ENCODE measurements at regions not wholly inside any gene's neighbourhood (a gene's known extent, or its start where the extent isn't known, plus 50 kb on each side); places are given as distances from the start of the nearest gene placed in this dataset.

GRCh38 chr13:21757763-21758162 lies 86.9 kb downstream of the FGF9 start:
- POLR2A ChIA-PET: no interaction called here
- Histone ChIP-seq H3K27me3 (ENCODE audit: control insufficient read depth, insufficient read depth, low read length) (no peaks in the 10 kb centered on the region), H3K4me3 (ENCODE audit: low read depth, low read length) (no peak overlapping the region), H3K27ac (ENCODE audit: low read depth, low read length) (no peak overlapping the region), H3K9me3 (ENCODE audit: control insufficient read depth, insufficient read depth, low read length) (no peaks in the 10 kb centered on the region)
- DNase-seq (ENCODE audit: low read depth, low spot score): no peak
- TF ChIP-seq CTCF (IDR thresholded peaks at IDR 0.05; ENCODE audit: low read depth, low read length): no peak
- CTCF ChIA-PET: no interaction called here

GRCh38 chr13:21758441-21758840 lies 87.6 kb downstream of the FGF9 start:
- DNase-seq (ENCODE audit: low read depth, low spot score): no peak
- H3K4me3 ChIP-seq (ENCODE audit: low read depth, low read length): no peak overlapping the region
- POLR2A ChIA-PET: no interaction called here
- no peaks in the 10 kb centered on the region for H3K9me3 ChIP-seq (ENCODE audit: control insufficient read depth, insufficient read depth, low read length)
- no peak overlapping the region for H3K27ac ChIP-seq (ENCODE audit: low read depth, low read length)
- CTCF ChIA-PET: no interaction called here
- no peak for TF ChIP-seq CTCF (IDR thresholded peaks at IDR 0.05; ENCODE audit: low read depth, low read length)
- H3K27me3 ChIP-seq (ENCODE audit: control insufficient read depth, insufficient read depth, low read length): no peaks in the 10 kb centered on the region

GRCh38 chr13:21759463-21759862 lies 88.6 kb downstream of the FGF9 start:
- H3K27ac ChIP-seq (ENCODE audit: low read depth, low read length): no peak overlapping the region
- no peak for TF ChIP-seq CTCF (IDR thresholded peaks at IDR 0.05; ENCODE audit: low read depth, low read length)
- no peaks in the 10 kb centered on the region for H3K27me3 ChIP-seq (ENCODE audit: control insufficient read depth, insufficient read depth, low read length)
- ChIA-PET CTCF (no interaction called here), POLR2A (no interaction called here)
- no peak overlapping the region for H3K4me3 ChIP-seq (ENCODE audit: low read depth, low read length)
- no peak for DNase-seq (ENCODE audit: low read depth, low spot score)
- H3K9me3 ChIP-seq (ENCODE audit: control insufficient read depth, insufficient read depth, low read length): no peaks in the 10 kb centered on the region

GRCh38 chr13:21759911-21760310 lies 89.0 kb downstream of the FGF9 start:
- DNase-seq (ENCODE audit: low read depth, low spot score): no peak
- no peak overlapping the region for H3K27ac ChIP-seq (ENCODE audit: low read depth, low read length)
- no peak overlapping the region for H3K4me3 ChIP-seq (ENCODE audit: low read depth, low read length)
- H3K9me3 ChIP-seq (ENCODE audit: control insufficient read depth, insufficient read depth, low read length): no peaks in the 10 kb centered on the region
- POLR2A ChIA-PET: no interaction called here
- CTCF ChIA-PET: no interaction called here
- H3K27me3 ChIP-seq (ENCODE audit: control insufficient read depth, insufficient read depth, low read length): no peaks in the 10 kb centered on the region
- TF ChIP-seq CTCF (IDR thresholded peaks at IDR 0.05; ENCODE audit: low read depth, low read length): no peak

- DNase-seq (ENCODE audit: low read depth, low spot score): no peak
- Histone ChIP-seq H3K9me3 (ENCODE audit: control insufficient read depth, insufficient read depth, low read length) (no peaks in the 10 kb centered on the region), H3K4me3 (ENCODE audit: low read depth, low read length) (no peak overlapping the region), H3K27me3 (ENCODE audit: control insufficient read depth, insufficient read depth, low read length) (no peaks in the 10 kb centered on the region), H3K27ac (ENCODE audit: low read depth, low read length) (no peak overlapping the region)
- no peak for TF ChIP-seq CTCF (IDR thresholded peaks at IDR 0.05; ENCODE audit: low read depth, low read length)
- POLR2A ChIA-PET: no interaction called here
- CTCF ChIA-PET: no interaction called here
Measured at GRCh38 chr13:21761770-21762169, 90.9 kb downstream of the FGF9 start.

Data from AG04450 (cell line).